ENCODE measurements at regions not wholly inside any gene's neighbourhood (a gene's known extent, or its start where the extent isn't known, plus 50 kb on each side); places are given as distances from the start of the nearest gene placed in this dataset.
"Not testable (repeated sequence)": the region's sequence is repeated elsewhere in the genome, so short reads cannot be mapped to it uniquely, and the experiment has no call there.

DNA sequence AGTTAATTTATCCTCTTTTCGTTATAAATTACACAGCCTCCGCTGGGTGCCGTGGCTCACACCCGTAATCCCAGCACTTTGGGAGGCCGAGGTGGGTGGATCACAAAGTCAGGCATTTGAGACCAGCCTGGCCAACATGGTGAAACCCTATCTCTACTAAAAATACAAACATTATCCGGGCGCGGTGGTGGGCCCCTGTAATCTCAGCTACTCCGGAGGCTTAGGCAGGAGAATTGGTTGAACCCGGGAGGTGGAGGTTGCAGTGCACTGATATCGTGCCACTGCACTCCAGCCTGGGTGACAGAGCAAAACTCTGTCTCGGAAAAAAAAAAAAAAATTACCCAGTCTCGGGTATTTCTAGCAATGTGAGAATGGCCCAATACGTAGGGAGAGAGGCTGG lies 590.6 kb downstream of the RFPL4B start:
- H3K27me3 ChIP-seq (ENCODE audit: insufficient read depth, low read length); H3K4me3 ChIP-seq (ENCODE audit: low read length): not testable (repeated sequence)

GRCh38 chr6:112938650-112939049 lies 591.5 kb downstream of the RFPL4B start:
- H3K27me3 ChIP-seq (ENCODE audit: insufficient read depth, low read length): no peaks in the 10 kb centered on the region
- no peaks in the 10 kb centered on the region for H3K4me1 ChIP-seq (ENCODE audit: insufficient read depth, low read length)
- no peaks in the 10 kb centered on the region for H3K9me3 ChIP-seq (ENCODE audit: low read depth, low read length)
- no peak overlapping the region for H3K4me3 ChIP-seq (ENCODE audit: low read length)

More for the DNA sequence above, 590.6 kb downstream of the RFPL4B start:
- not testable (repeated sequence) for H3K4me1 ChIP-seq (ENCODE audit: insufficient read depth, low read length); H3K9me3 ChIP-seq (ENCODE audit: low read depth, low read length)

DNA sequence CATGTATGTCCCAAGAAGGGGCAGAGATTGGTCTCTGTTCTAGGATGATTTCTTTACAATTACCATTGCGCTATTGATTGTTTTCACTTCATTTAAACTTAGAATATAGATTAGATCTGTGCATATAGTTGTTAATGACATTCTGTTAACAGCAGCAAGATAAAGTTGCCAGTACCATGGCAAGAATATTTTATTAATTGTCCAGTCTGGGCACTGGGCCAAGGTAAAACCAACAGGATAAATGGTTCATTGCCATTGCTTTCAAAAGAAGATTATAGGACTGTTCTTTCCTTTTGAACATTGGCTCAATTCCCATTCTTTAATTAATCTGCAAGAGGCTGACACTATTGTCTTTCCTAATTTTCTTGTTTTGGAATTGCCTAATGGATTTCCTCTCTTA lies 592.4 kb downstream of the RFPL4B start:
- Histone ChIP-seq H3K27me3 (ENCODE audit: insufficient read depth, low read length) (no peaks in the 10 kb centered on the region), H3K9me3 (ENCODE audit: low read depth, low read length) (no peaks in the 10 kb centered on the region), H3K4me1 (ENCODE audit: insufficient read depth, low read length) (no peaks in the 10 kb centered on the region), H3K4me3 (ENCODE audit: low read length) (no peak overlapping the region)

DNA sequence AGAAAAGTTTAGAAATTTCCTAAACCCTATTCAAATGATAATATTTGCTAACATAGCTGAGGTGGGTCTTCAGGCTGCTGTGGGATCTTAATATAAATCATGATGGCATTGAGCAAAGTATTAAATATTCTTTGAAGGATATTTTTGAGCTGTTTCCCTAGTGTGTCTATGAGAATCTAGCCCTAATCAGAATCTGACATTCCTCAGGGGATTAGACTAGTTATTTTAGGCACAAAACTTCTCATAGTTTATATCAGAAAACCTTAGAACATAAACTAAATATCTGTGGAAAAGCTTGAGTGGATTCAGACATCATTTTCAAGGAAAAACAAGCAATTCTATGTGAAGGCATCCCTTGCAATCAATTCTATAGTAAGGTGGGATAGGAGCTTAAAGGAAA lies 594.5 kb downstream of the RFPL4B start:
- Histone ChIP-seq H3K4me1 (ENCODE audit: insufficient read depth, low read length) (no peaks in the 10 kb centered on the region), H3K9me3 (ENCODE audit: low read depth, low read length) (no peaks in the 10 kb centered on the region), H3K4me3 (ENCODE audit: low read length) (no peak overlapping the region), H3K27me3 (ENCODE audit: insufficient read depth, low read length) (no peaks in the 10 kb centered on the region)

DNA sequence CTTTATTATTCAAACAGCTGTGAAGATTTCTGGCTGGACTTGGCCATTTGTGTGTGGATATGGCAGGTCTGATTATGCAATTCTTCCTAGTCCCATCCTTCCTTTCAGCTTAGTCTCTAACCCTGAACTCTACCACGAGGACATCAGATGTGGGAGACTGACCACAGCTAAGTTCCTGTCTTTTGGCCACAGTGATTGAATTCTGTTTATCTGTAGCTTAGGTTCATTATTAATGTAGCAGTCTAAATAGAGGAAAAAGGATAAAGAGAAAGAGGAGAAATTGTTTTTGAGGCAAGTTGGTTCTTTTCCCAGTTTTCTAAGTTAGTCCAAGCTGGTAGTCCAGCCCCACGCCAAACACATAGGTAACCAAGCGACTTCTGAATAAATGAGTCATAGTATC lies 598.9 kb downstream of the RFPL4B start:
- H3K4me3 ChIP-seq (ENCODE audit: low read length): no peak overlapping the region
- H3K4me1 ChIP-seq (ENCODE audit: insufficient read depth, low read length): no peaks in the 10 kb centered on the region
- no peaks in the 10 kb centered on the region for H3K9me3 ChIP-seq (ENCODE audit: low read depth, low read length)
- no peaks in the 10 kb centered on the region for H3K27me3 ChIP-seq (ENCODE audit: insufficient read depth, low read length)

DNA sequence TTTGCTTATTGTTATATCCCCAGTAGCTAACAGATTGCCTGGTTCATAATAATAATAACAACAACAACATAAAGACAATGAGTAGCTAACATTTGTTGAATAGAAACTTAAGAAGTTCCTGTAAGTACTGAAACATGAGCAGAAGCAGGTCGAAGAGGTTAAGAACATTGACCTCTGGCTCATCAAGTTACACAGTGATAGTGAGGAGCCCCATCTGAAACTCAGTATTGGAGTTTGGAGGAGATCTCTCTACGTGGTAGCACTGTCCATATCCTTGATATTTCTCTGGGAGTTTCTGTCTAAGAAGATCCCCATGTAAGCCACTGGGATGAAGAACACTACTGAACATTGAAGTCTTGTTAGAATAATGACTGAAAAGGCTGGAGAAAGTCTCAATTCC lies 600.4 kb downstream of the RFPL4B start:
- Histone ChIP-seq H3K9me3 (ENCODE audit: low read depth, low read length) (no peaks in the 10 kb centered on the region), H3K4me3 (ENCODE audit: low read length) (no peak overlapping the region), H3K27me3 (ENCODE audit: insufficient read depth, low read length) (no peaks in the 10 kb centered on the region), H3K4me1 (ENCODE audit: insufficient read depth, low read length) (no peaks in the 10 kb centered on the region)

DNA sequence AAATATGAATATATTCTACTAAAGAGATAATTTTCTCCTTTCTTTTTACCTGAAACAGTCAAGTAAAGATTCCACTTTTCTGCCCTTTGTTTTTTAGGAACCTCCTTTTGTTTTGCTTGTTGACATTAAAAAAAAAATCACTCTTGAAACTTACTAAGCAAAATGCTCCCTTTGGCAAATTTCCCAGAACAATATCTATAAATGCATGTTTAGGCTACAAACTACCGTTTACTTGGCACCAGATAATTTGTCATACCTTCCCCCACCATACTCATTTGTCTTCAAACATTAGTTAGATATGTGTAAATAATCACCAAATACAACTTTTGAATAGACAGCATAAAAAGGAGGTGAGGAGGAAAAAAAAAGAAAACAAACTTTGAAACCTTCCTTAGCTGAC lies 604.7 kb downstream of the RFPL4B start:
- Histone ChIP-seq H3K27me3 (ENCODE audit: insufficient read depth, low read length) (no peaks in the 10 kb centered on the region), H3K9me3 (ENCODE audit: low read depth, low read length) (no peaks in the 10 kb centered on the region), H3K4me1 (ENCODE audit: insufficient read depth, low read length) (no peaks in the 10 kb centered on the region), H3K4me3 (ENCODE audit: low read length) (no peak overlapping the region)

- H3K4me3 ChIP-seq (ENCODE audit: low read length); H3K27me3 ChIP-seq (ENCODE audit: insufficient read depth, low read length); H3K4me1 ChIP-seq (ENCODE audit: insufficient read depth, low read length); H3K9me3 ChIP-seq (ENCODE audit: low read depth, low read length): not testable (repeated sequence)
These were observed 608.6 kb downstream of the RFPL4B start for GRCh38 chr6:112955743-112956142.

DNA sequence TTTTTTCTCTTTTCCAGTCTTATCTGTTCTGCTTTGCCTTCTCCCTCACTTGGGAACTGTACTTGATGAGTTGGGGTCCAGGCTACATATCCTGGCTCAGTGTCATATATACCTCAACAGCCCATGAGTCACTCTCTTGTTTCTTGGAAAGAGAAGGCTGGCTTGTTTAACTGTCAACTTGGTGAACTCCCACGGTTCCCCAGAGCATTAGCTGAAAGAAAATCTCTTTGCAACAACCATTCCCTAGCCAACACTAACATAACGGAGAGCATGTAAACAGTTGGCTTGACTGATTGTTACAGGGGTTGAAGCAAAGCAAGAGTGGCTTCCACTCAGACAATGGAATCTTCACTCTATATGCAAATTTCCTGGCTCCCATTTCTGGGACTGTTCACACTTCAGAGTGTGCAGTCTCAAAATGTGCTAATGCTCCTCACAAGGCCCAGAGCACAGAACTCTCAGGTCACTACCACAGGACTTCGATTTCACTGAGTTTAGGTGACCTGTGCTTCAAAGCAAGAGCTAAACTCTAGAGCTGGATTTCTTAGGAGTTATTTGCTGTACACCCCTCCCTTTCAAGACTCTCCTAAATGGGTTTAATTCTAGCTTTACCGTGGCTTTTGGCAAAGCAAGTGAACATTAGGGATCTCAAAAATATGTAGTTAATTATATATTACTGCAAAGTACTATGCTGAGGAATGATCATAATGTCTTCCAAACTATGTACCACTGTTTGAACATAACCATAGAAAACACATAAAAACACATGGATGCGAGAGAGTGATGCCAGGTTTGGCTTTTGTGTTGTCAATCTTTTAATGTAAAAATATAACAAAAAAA lies 609.8 kb downstream of the RFPL4B start:
- no peak overlapping the region for H3K4me3 ChIP-seq (ENCODE audit: low read length)
- no peaks in the 10 kb centered on the region for H3K27me3 ChIP-seq (ENCODE audit: insufficient read depth, low read length)
- H3K4me1 ChIP-seq (ENCODE audit: insufficient read depth, low read length): no peaks in the 10 kb centered on the region
- no peaks in the 10 kb centered on the region for H3K9me3 ChIP-seq (ENCODE audit: low read depth, low read length)

DNA sequence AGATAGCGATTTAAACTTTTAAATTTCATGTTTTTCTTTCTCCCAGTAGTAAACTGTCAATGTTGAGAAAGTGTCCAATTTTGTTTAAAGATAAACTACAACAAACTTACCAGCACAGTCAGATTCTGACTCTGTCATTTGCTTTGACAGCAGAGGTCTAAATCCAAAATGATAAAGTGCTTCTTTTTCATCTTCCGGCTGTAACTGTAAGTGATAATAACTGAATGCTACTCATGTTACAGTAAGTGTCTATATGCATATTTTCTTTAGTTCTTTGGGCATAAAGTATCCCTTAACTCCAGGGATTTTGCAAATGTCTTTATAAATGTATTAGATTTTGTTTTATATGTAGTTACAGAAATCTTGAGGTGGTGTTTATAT lies 610.4 kb downstream of the RFPL4B start:
- Histone ChIP-seq H3K27me3 (ENCODE audit: insufficient read depth, low read length) (no peaks in the 10 kb centered on the region), H3K9me3 (ENCODE audit: low read depth, low read length) (no peaks in the 10 kb centered on the region), H3K4me3 (ENCODE audit: low read length) (no peak overlapping the region), H3K4me1 (ENCODE audit: insufficient read depth, low read length) (no peaks in the 10 kb centered on the region)

DNA sequence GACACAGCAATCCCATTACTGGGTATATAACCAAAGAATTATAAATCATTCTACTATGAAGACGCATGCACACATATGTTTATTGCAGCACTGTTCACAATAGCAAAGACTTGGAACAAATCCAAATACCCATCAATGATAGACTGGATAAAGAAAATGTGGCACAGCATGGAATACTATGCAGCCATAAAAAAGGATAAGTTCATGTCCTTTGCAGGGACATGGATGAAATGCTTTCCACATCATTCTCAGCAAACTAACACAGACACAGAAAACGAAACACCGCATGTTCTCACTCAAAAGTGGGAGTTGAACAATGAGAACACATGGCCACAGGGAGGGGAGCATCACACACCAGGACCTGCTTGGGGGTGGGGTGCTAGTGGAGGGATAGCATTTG lies 613.0 kb downstream of the RFPL4B start:
- H3K4me3 ChIP-seq (ENCODE audit: low read length): not testable (repeated sequence)

GRCh38 chr6:112967974-112968373 lies 620.8 kb downstream of the RFPL4B start:
- H3K4me1 ChIP-seq (ENCODE audit: insufficient read depth, low read length): no peaks in the 10 kb centered on the region
- no peaks in the 10 kb centered on the region for H3K9me3 ChIP-seq (ENCODE audit: low read depth, low read length)
- H3K27me3 ChIP-seq (ENCODE audit: insufficient read depth, low read length): no peaks in the 10 kb centered on the region
- no peak overlapping the region for H3K4me3 ChIP-seq (ENCODE audit: low read length)

More for the DNA sequence above, 613.0 kb downstream of the RFPL4B start:
- H3K9me3 ChIP-seq (ENCODE audit: low read depth, low read length); H3K4me1 ChIP-seq (ENCODE audit: insufficient read depth, low read length); H3K27me3 ChIP-seq (ENCODE audit: insufficient read depth, low read length): not testable (repeated sequence)

- H3K4me3 ChIP-seq (ENCODE audit: low read length): no peak overlapping the region
- no peaks in the 10 kb centered on the region for H3K9me3 ChIP-seq (ENCODE audit: low read depth, low read length)
- H3K27me3 ChIP-seq (ENCODE audit: insufficient read depth, low read length): no peaks in the 10 kb centered on the region
- H3K4me1 ChIP-seq (ENCODE audit: insufficient read depth, low read length): no peaks in the 10 kb centered on the region
These were observed 624.5 kb downstream of the RFPL4B start for GRCh38 chr6:112971651-112972050.

- not testable (repeated sequence) for H3K27me3 ChIP-seq (ENCODE audit: insufficient read depth, low read length); H3K4me1 ChIP-seq (ENCODE audit: insufficient read depth, low read length); H3K4me3 ChIP-seq (ENCODE audit: low read length); H3K9me3 ChIP-seq (ENCODE audit: low read depth, low read length)
These were observed 627.8 kb downstream of the RFPL4B start for GRCh38 chr6:112974931-112975330.

DNA sequence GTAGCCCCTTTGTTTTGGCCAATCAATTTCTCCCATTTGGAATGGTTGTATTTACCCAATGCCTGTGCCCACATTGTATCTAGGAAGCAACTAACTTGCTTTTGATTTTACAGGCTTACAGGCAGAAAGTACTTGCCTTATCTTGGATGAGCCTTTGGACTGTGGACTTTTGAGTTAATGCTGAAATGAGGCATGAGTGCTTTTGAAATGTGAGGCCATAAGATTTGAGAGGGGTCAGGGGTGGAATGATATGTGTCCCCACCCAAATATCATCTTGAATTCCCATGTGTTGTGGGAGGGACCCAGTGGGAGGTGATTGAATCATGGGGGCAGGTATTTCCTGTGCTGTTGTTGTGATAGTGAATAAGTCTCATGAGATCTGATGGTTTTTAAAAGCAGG lies 629.4 kb downstream of the RFPL4B start:
- not testable (repeated sequence) for H3K4me3 ChIP-seq (ENCODE audit: low read length); H3K27me3 ChIP-seq (ENCODE audit: insufficient read depth, low read length); H3K4me1 ChIP-seq (ENCODE audit: insufficient read depth, low read length); H3K9me3 ChIP-seq (ENCODE audit: low read depth, low read length)

DNA sequence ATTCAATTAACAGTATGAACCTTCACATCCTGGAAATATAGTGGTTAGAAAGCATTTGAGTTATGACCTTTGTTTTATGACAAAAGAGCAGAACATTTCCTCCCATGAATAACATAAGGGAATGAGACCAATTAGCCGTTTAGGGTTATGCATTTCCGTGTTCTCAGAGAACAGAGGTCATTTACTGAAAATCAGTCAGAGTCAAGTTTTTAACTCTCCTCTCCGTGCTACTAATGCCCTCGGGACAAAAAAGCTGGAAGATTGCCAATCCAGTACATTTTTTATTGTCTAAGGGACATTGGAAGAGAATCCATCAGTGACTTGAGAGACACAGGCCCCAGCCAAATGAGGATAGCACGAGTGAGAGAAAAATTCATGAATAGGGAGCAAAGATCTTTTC lies 632.7 kb downstream of the RFPL4B start:
- no peaks in the 10 kb centered on the region for H3K9me3 ChIP-seq (ENCODE audit: low read depth, low read length)
- no peaks in the 10 kb centered on the region for H3K4me1 ChIP-seq (ENCODE audit: insufficient read depth, low read length)
- no peaks in the 10 kb centered on the region for H3K27me3 ChIP-seq (ENCODE audit: insufficient read depth, low read length)
- no peak overlapping the region for H3K4me3 ChIP-seq (ENCODE audit: low read length)
